ENCODE measurements at regions not wholly inside any gene's neighbourhood (a gene's known extent, or its start where the extent isn't known, plus 50 kb on each side); places are given as distances from the start of the nearest gene placed in this dataset.
"Not testable (repeated sequence)": the region's sequence is repeated elsewhere in the genome, so short reads cannot be mapped to it uniquely, and the experiment has no call there.

DNA sequence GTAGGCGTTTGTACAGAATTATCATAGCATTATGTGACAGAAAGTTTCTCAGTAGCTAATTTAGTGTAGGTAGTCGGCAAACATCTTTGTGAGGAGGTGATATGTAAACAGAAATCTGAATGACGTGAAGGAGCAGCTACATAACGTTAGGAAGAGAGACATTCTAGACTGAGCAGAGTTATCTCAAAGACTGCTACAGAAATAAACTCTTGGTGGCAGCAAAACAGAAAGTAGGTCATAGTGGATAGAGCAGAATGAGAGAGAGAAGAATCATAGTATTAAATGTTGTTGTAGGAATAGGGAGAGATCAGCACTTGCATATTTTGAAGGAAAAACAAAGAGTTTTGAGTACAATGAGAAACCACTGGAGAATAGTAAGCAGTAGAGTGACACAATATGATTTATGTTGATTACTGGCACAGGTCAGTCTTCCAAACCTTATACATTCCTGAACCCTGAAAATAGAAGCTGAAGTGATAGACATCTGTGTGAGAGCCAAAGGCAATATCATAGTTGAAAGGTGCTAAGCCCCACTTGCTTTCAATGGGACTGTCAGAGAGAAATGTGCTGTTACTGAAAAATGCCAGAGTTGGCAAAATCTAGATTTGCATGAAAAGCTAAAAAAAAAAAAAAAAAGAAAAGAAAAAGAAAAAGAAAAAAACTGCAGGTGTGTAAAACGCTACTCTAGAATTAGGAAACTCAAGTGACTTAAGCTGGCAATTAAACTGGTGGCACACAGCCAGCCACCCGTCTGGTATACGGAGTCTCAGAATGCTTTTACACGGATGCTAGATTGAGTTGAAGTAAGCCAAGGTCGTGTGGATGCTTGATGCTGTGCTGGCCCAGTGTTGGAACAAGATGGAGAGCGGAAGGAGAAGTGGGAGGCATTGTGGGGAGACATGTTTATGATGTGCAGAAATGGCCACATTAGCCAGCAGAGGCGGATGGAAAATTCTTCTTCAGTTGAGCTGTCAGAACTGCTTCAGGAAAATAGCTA, 750.2 kb upstream of the HS3ST1 start:
- no peak for DNase-seq (ENCODE audit: low spot score)

DNA sequence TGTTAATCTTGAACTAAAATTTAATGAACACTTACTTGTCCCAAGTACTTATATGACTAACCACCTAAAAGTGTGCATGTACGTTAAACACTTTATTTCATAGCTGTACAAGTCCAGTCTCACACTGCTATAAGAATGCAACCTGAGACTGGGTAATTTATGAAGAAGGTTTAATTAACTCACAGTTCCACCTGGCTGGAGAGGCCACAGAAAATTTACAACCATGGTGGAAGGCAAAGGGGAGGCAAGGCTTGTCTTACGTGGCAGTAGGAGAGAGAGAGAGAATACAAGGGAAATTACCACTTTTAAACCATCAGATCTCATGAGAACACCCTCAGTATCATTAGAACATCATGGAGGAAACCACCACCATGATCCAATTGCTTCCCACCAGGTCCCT, 748.7 kb upstream of the HS3ST1 start:
- no peak for DNase-seq (ENCODE audit: low spot score)

DNA sequence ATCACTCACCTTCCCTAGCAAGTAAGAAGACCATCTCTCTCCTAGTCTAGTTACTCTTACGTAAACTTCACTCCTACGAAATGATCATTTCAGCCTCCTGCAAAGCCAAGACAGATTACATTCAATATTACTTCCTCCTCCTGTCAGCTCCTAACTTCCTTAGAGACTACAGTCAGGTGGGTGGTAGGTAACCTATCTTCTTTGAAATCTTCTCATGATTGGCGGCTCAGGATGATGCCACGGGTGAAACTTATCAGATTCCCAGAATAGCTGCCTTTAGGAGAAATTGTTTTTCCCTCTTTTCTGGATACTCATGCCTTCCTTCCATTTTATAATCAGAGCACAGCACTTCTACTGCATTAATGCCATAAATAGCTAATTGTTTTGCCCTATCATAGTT, 744.8 kb upstream of the HS3ST1 start:
- no peak for DNase-seq (ENCODE audit: low spot score)

DNA sequence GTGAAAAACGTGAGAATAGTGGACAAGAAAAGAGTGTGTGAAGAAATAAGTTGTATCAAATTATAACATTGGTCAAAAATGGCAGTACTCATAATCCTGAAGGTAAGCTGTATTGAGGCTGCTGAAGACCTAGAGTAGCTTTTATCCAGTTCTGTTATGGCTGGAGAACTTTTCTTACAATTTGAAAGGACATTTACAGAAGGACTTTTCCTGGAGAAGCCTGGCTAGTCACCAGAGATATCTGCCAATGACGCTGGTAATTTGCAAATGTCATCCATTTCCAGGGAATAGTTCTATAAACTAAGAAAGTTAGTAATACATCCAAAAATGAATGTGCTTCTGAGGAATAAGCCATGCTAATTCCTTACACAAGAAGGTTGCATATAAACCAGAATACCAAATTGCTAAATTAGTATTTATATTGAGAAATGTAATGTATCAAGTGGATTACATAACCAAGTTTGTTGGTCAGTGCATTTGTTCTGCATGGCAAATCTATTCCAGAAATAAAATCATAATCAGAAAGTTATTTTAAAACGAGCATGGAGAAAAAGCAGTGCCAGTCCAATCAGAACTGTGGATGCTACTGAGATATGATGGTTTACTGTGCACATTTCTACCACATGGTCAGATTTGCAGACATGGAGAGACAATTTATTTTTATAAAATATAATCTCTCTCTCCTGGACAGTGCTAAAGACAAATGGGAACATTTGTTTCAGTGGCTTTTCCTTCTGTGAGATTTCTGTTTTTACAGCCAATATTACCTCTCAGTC, 743.7 kb upstream of the HS3ST1 start:
- no peak for DNase-seq (ENCODE audit: low spot score)

DNA sequence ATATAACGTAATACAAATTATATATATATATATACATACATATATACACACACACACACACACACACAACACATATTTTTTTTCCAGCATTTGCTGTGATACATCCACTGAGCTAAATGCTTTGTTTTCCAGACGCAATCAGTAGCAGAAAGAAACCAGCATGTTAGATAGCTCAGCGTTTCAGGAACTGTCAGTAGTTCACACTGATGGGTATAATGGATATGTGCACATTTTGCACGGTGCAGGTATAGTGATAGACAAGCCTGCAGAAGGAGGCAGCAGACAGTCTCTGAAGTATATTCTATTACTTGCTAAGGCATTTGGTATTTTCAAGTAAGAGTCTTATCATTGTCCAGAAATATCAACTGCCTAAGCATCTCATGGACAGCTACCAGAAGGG, 741.6 kb upstream of the HS3ST1 start:
- DNase-seq (ENCODE audit: low spot score), result no peak

DNA sequence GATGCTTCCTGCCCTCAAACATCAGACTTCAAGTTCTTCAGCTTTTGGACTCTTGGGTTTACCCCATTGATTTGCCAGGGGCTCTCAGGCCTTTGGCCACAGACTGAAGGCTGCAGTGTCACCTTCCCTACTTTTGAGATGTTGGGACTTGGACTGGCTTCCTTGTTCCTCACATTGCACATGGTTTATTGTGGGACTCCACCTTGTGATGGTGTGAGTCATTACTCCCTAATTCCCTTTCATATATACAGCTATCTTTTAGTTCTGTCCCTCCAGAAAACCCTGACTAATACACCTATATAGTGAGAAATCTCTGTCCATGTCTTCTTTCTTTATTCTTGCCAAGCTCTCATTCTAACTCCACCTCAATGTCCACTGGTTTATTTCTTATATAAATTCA, 736.9 kb upstream of the HS3ST1 start:
- DNase-seq (ENCODE audit: low spot score), result no peak

DNA sequence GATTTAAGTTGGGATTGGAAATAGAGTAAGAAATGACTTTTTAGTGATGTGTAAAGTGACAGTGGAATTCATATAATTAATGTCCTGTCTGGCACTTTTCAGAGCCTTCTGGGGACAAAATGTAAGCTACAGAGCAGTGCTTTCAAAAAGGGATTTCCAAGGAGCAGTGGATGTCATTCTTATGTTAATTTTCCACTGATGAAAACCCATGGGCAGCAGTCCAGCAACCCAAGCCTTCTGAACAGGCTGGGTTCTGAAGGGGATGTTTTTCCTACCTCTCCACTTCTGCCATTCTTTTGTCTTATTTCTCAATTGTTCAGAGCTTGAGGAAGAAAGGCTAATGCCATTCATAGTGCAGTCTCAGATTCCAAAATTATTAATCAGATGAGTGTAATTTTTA, 717.6 kb upstream of the HS3ST1 start:
- no peak for DNase-seq (ENCODE audit: low spot score)

DNA sequence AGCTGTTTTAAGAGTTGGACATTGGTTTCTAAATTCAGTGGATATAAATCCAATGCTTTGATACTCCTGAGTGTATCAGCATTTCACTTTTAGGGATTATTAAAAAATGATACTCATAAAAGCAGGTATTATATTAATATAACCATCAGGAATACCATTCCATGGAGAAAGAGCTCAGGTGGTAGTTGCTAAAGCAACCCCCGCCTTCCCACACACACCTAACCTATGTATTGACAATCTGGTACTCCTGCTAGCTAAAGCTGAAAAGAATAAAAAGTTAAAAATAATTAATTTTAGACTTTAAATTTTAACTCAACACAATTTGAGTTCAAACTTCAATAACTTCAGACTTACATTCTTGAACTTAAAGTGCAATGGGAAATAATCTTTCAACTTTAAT, 717.1 kb upstream of the HS3ST1 start:
- no peak for DNase-seq (ENCODE audit: low spot score)

DNA sequence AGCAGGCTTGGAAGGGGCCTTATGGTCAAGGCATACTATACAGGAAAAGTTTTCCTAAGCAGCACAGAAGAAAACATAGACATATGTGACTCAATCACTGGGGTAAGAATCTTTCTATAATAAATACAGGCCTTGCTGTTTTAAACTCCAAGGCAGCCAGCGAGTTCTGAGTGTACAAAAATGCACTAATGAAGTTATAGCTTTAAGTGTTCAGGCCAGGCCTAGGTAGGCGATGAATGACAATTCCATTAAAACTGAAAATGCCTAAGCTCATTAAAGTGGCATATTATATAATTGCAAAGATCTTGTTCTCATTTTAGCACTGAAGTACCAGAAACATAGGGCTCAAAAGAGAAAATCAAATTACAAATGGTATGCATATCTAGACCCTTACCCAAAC, 716.4 kb upstream of the HS3ST1 start:
- no peak for DNase-seq (ENCODE audit: low spot score)

DNA sequence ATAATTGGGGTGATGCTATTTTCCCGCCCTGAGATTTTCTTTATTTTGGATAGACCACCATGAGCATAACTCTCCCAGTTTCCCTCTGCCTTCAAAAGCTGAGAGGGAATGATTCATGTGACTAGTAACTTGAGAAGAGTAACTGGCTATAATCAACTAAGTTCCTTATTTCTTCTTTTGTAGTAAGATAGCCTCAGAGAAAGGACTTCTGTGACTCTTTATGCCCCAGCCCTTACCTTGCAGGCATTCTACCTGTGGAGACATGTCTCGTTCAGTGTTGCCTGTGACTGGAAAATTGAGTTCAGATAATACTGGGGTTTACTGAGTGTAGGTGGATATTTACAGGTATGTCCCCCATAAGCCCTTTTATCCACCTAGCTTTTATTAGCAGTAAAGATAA, 715.4 kb upstream of the HS3ST1 start:
- no peak for DNase-seq (ENCODE audit: low spot score)

DNA sequence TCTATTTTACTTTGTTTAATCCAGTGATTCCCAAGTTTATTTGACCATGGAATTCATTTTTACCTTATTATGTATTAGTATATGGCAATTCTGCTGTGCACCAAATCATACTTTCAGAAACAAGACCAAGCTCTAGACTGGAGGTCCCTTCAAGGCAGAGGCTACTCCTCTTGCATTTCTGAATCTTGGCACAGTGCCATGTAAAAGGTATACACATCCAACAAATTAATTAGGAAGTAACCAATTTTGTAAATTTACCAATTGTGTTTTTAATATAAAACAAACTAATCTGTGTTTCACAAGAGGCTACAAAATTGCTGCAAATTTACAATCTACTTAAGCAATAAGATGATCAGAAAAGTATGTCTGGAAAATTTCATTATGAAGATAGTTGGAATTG, 712.2 kb upstream of the HS3ST1 start:
- no peak for DNase-seq (ENCODE audit: low spot score)

DNA sequence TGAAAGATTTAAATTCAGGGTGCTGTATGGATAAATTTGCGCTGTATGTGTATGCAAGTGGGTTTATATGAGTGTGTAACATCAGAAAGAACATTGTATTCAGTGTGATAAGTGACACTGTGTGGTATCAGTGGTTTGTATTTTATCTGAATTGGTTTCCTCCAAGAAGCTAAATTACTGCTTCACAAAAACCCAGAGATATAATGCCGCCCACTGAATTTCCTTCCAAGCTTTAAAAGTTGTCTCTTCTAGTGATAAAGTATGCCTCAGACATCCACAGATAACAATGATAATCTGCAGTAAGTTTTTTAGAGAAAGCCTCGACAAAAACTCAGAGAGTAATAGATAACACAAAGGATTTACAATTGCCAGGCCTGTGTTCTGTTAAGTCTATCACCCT, 710.6 kb upstream of the HS3ST1 start:
- no peak for DNase-seq (ENCODE audit: low spot score)

DNA sequence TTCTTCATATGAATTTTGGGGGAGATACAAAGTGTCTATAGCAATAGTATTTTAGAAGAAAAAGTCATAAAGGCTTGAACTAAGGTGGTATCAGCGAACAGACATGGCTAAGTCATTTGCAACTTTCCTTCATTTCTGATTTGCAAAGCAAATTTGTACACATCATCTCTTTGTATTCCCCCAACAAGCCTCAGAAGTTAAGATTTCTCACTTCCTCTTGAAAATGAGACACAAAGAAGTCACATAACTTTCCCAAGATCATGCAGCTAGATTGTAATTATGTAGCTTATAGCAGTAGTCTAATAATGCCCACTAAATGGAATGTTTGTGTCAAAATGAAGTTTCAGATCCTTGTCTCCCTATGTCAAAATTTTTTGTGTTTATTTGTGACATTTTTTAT, 709.8 kb upstream of the HS3ST1 start:
- DNase-seq (ENCODE audit: low spot score), result no peak

DNA sequence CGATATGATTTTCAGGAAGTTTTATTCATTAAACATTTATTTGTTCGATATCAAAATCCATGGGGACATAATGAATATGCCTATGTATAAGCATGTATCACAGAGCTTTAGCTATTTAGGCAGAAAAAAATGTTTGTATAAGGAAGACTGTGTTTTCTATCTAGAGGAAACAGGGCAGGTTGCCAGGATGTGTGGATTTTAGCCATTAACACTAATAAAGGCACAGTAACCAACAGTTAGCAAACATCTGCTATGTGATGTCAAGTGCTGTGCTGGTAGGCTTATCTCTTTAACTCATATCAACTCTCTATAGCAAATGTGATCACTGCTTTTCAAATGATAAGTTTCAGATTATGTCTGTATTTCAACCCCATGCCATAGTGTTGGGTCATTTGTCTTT, 708.9 kb upstream of the HS3ST1 start:
- no peak for DNase-seq (ENCODE audit: low spot score)

DNA sequence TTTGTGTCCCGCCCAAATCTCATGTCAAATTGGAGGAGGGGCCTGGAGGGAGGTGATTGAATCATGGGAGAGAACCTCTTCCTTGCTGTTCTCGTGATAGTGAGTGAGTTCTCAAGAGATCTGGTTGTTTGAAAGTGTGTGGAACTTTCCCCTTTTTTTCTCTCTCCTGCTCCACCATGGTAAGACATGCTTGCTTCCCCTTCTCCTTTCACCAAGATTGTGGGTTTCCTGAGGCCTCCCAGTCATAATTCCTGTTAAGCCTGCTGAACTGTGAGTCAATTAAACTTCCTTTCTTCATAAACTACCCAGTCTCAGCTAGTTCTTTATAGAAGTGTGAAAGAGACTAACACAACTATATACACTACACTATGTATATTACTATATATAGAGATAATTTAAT, 697.8 kb upstream of the HS3ST1 start:
- DNase-seq (ENCODE audit: low spot score), result no peak

DNA sequence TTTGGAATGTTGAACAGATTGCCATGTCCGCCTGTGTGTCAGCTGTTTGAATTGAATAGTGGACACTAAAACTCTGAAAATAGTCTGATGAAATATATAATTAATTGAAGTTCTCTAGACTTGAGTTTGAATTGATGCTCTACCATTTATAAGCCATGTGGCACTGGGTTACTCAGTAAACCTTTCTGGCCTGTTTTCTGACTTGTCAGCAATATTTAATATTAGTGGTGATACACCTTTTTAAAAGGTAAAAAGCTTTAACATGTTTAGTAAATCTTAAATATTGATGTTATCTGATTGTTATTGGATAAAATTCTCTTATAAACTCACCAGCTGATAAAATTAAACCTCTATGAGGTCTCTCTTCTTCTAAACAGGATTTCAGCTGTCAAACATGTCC, 695.4 kb upstream of the HS3ST1 start:
- no peak for DNase-seq (ENCODE audit: low spot score)

DNA sequence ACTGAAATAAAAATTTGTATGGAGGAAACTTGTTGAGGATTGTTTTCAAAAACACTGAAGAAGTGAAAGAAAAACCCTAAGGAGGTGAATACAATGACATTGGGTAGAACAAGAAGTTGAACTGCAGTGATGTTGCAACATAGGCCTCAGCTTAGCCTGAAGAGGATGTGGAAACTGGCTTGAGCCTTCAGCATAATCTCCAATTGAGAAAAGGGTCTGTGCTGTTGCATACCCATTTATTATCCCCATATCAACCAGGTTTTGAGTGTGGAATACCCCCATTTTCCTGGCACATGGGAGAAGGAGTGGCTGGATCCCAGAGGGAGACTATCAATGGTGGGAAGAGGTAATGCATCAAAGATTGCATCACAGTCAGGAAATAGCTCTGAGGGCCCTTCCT, 695.0 kb upstream of the HS3ST1 start:
- no peak for DNase-seq (ENCODE audit: low spot score)

DNA sequence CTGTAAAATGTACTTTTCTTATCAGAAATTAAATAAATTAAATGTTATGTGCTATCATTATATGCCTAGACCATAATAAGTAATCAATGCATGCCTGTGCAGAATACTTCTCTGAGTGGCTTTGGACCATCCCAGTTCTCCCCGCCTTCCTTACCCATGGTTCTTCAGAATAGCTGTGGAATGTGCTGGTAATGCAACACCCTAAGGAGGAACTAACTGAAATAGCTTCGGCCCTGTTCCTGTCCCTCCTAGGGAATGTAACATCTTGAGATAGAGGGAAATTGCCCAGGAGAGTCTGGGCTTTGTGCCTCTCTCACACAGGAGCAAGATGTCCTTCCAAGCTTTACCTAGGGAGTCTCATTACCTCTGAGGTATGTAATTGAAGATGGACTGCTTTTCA, 693.6 kb upstream of the HS3ST1 start:
- no peak for DNase-seq (ENCODE audit: low spot score)

DNA sequence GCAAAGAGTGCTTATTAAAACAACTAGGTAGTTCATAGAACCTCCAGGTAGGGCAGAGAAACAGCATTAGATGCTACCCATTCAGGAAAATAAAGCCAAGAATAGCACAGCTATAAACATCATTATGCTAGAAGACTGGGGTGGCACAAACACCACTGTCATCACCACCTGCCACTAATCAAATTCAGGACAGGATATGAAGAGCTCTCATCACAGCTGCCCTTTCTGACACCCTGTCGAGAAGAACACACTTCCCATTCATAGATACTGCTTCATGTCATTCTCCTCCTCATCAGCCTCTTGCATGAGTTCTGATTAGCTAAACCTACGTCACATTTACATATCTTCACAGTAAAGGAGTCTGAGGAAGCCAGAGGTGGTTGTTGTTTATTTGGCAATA, 692.3 kb upstream of the HS3ST1 start:
- no peak for DNase-seq (ENCODE audit: low spot score)

DNA sequence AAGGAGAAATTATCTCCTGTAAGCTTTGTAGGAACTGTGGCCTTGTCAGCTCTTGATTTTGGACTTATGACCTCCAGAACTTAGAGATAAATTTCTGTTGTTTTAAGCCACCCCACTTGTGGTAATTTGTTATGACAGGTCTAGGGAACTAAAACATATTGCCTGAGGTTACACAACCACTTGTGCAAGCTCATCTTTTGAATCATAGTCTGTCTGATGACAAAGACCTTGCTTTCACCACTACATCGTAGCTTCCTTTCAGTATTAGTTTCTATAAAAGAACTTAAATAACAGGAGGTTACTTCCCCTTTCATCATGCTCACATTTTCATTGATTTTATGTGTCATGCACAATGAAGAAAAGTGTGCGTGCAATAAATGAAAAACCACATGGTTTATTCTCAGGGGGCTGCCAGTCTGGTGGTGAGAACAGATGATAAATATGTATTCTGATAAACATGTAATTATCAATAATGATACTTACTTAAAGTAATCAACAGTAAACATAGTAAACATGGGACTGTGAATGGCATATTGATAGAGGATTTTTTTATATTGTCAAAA, 690.0 kb upstream of the HS3ST1 start:
- no peak for DNase-seq (ENCODE audit: low spot score)

DNA sequence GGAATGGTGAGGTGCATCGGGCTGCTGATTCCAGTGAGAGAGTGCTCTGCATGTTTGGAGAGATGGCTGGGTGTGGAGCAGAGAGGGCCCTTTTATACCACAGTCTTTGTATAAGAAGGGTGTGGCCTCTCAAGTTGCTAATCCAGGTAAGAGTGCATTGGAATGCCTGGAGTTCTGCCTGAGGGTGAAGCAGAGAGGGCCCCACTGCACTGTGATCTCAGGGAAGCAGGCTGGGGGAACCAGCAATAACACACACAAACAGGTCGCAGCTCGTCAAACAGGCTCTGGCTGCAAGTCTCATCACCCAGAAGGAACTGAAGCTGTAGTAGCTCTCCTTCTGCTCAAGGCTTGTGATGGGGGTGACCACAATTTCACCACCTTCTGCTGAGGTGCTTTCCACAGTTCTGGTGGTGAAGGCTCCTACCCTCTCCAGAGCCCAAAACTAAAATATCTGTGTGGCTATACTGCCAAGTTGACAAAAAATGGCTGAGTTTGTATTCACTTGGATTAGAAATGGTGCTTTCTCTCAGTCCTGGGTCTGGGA, 687.4 kb upstream of the HS3ST1 start:
- DNase-seq (ENCODE audit: low spot score), result no peak

DNA sequence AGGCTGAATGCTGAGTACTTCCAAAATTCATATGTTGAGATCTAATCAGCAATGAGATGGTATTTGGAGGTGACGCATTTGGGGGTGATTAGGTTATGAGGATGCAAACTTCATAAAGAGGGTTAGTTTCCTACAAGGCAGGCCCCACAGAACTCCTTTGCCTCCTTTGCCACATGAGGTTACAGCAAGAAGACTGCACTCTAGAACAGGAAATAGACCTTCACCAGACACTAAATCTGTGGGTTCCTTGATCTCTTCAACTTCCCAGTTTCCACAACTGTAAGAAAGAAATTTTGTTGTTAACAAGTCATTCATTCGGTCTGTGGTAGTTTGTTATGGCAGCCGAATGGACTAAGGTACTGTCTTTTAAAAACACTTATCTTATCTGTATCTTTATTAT, 681.9 kb upstream of the HS3ST1 start:
- DNase-seq (ENCODE audit: low spot score), result no peak

DNA sequence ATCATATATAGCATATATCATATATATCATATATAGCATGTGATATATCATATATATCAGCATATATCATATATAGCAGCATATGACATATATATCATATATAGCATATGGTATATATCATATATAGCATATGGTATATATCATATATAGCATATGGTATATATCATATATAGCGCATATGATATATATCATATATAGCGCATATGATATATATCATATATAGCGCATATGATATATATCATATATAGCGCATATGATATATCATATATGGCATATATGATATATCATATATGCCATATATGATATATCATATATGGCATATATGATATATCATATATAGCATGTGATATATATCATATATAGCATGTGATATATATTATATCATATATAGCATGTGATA, 680.4 kb upstream of the HS3ST1 start:
- not testable (repeated sequence) for DNase-seq (ENCODE audit: low spot score)
